Small intestine (tissue), 7 donors: ENCODE measurements at regions not wholly inside any gene's neighbourhood (a gene's known extent, or its start where the extent isn't known, plus 50 kb on each side); places are given as distances from the start of the nearest gene placed in this dataset.

Experiments used
- DNase-seq, 2 donors: peaks; one replicate each; pipeline versions ENCODE4 v3.0.0 to v3.0.0-alpha.2; 2013
- FAIRE-seq: peaks from 2 replicates; lab custom pipeline; 2012; peaks lifted over from hg19 to GRCh38; lab: Jason Lieb, UNC
- H3K27ac ChIP-seq, 3 donors: one replicate each; pipeline ENCODE4 v1.5.1; 2013; ENCODE audit warnings: low read length in 2 of 3, mild to moderate bottlenecking in 2 of 3, control low read depth in 1 of 3, inconsistent platforms in 1 of 3, low read depth in 1 of 3, moderate library complexity in 1 of 3
- H3K27me3 ChIP-seq, 3 donors: one replicate each; pipeline ENCODE4 v1.6.1; 2013; ENCODE audit warnings: low read length in 3 of 3, inconsistent platforms in 1 of 3; ENCODE audit not compliant: control insufficient read depth in 3 of 3, insufficient read depth in 3 of 3
- H3K36me3 ChIP-seq, 3 donors: one replicate each; pipeline ENCODE4 v1.6.1; 2013; ENCODE audit warnings: low read length in 3 of 3, inconsistent platforms in 1 of 3, low read depth in 1 of 3, mild to moderate bottlenecking in 1 of 3, moderate library complexity in 1 of 3; ENCODE audit not compliant: control insufficient read depth in 3 of 3, insufficient read depth in 2 of 3
- H3K4me1 ChIP-seq, 3 donors: one replicate each; pipeline ENCODE4 v1.6.1; 2013; ENCODE audit warnings: low read length in 2 of 3, inconsistent platforms in 1 of 3, low read depth in 1 of 3, mild to moderate bottlenecking in 1 of 3, moderate library complexity in 1 of 3; ENCODE audit not compliant: control insufficient read depth in 3 of 3, insufficient read depth in 2 of 3
- H3K4me3 ChIP-seq, 3 donors: one replicate each; pipeline ENCODE4 v1.5.1; 2013; ENCODE audit warnings: low read length in 3 of 3, control low read depth in 1 of 3, inconsistent platforms in 1 of 3, low read depth in 1 of 3, mild to moderate bottlenecking in 1 of 3, moderate library complexity in 1 of 3
- H3K9me3 ChIP-seq, 2 donors: one replicate each; pipeline ENCODE4 v1.6.1; 2013; ENCODE audit warnings: low read depth in 1 of 2, low read length in 1 of 2; ENCODE audit not compliant: control insufficient read depth in 2 of 2, insufficient read depth in 1 of 2
- WGBS, 3 donors: extraction: QIAGEN DNeasy Blood & Tissue Kit; methylation state at CpG; one replicate each; pipeline ENCODE4 v1.1.7; 2013; 5-methylcytosine and 5-hydroxymethylcytosine counted together
- donor health status: healthy with polysubstance abuse.
- donor health status: control.
- donor health status: control.
- donor health status: Bipolar disorder and iron deficiency.
- donor health status: healthy.

- FAIRE-seq, result no peak
- Histone ChIP-seq H3K27me3 (no peaks in the 10 kb centered on the region), H3K27ac (no peak overlapping the region), H3K4me1 (no peaks in the 10 kb centered on the region), H3K9me3 (no peaks in the 10 kb centered on the region), H3K36me3 (no peaks in the 10 kb centered on the region), H3K4me3 (no peak overlapping the region)
- DNase-seq, result no peak
Measured at GRCh38 chr18:38007026-38007425, 441.4 kb upstream of the CELF4 start.

DNA sequence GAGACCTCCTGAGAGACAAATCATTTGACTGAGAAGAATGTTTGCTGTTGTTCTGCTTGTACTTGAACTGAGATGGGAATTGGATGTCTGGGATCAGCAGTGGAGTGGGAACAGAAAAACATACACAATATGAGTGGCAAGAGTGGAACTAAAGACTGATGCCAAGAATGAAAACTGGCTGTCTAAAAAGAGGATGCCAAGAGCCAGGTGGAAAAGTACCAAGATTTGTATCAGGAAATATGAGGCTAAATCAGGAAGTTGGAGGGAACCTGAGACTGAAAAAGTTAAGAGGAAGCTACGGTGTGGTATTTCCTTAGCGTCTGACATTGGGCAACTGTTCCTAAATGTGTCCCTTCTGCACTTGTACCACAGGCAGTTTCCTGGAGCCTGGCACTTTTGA lies 440.9 kb upstream of the CELF4 start:
- no peak for DNase-seq
- Histone ChIP-seq H3K4me3 (no peak overlapping the region), H3K4me1 (no peaks in the 10 kb centered on the region), H3K27me3 (no peaks in the 10 kb centered on the region), H3K9me3 (no peaks in the 10 kb centered on the region), H3K36me3 (no peaks in the 10 kb centered on the region), H3K27ac (no peak overlapping the region)
- WGBS, 3 donors, result 51 to 67% (median 57%) methylated on average over 2 of the region's 2 CpGs
- no peak for FAIRE-seq

DNA sequence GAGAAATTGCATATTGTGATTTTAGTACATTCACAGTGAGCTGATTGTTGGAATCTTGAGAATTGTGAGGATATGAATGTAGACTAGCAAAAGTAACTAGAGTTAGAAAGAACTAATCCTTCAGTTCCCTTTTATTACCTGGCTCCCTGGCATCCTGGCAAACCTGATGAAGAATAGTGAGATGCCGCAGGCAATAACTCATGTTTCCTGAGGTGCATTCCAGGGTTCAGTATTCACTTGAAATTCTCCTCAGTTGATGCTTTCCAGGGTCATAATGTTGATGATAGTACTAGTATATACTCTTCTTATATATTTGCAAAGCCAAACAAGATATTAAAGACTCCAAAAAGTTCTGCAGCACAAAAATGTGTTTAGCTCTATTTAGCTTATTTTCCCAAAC lies 432.1 kb upstream of the CELF4 start:
- no peak overlapping the region for H3K27ac ChIP-seq
- no peak overlapping the region for H3K4me3 ChIP-seq
- DNase-seq, result no peak
- H3K4me1 ChIP-seq, result no peaks in the 10 kb centered on the region
- no peaks in the 10 kb centered on the region for H3K9me3 ChIP-seq
- no peaks in the 10 kb centered on the region for H3K36me3 ChIP-seq
- no peak for FAIRE-seq
- no peaks in the 10 kb centered on the region for H3K27me3 ChIP-seq
- WGBS, 3 donors, result 75 to 90% (median 89%) methylated on average over 1 of the region's 1 CpG

DNA sequence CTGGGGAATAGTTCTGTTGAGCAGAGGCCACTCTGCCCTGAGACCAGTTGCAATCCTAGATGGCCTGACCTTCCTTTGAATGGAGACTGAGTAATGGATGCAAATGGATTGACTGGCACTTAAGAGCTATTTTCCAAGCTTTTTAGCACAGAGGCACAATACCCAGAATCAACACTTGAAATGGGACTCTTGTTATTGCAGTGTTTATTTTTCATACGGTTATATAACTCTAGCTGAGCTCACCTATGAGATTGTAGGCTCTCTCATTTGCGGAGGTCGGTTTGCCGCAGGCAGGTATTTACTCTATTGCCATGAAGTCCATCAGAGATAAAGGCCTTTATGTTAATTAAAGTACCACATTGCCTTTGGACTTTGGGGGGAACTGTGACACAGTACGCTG lies 422.3 kb upstream of the CELF4 start:
- WGBS, 3 donors, result 33 to 64% (median 57%) methylated on average over 5 of the region's 5 CpGs
- no peak overlapping the region for H3K27ac ChIP-seq

GRCh38 chr18:37986665-37987064 lies 421.1 kb upstream of the CELF4 start:
- Histone ChIP-seq H3K27me3 (no peaks in the 10 kb centered on the region), H3K4me3 (no peak overlapping the region), H3K27ac (no peak overlapping the region), H3K9me3 (no peaks in the 10 kb centered on the region), H3K4me1 (no peaks in the 10 kb centered on the region), H3K36me3 (no peaks in the 10 kb centered on the region)
- no peak for DNase-seq
- FAIRE-seq, result no peak
- 68 to 84% (median 72%) methylated on average over 4 of the region's 4 CpGs for WGBS, 3 donors

More for the DNA sequence above, 422.3 kb upstream of the CELF4 start:
- FAIRE-seq (no peak), DNase-seq (no peak)
- Histone ChIP-seq H3K4me1 (no peaks in the 10 kb centered on the region), H3K9me3 (no peaks in the 10 kb centered on the region), H3K36me3 (no peaks in the 10 kb centered on the region), H3K4me3 (no peak overlapping the region), H3K27me3 (no peaks in the 10 kb centered on the region)

DNA sequence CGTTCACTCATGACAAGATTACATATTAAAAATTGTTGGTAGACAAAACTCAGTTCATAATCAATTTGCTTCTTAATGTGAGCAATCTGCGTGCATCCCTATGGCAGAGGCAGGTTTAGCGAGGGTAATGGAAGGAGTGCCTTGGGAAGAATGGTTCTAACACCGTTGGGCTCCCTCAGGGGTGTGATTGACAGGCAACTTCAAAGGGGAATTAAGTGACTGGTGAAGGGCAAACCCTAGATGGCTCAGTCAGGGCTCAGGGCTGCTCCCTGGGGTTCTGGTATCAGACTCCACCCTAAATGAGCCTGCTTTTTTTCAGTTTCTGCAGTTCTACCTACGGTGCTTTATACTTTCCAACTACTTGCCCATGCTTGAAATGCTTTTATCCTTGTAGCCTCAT lies 419.5 kb upstream of the CELF4 start:
- H3K27ac ChIP-seq, result no peak overlapping the region
- no peaks in the 10 kb centered on the region for H3K4me1 ChIP-seq
- no peak overlapping the region for H3K4me3 ChIP-seq
- 46 to 56% (median 49%) methylated on average over 5 of the region's 5 CpGs for WGBS, 3 donors
- H3K9me3 ChIP-seq, result no peaks in the 10 kb centered on the region
- no peaks in the 10 kb centered on the region for H3K36me3 ChIP-seq
- no peak for FAIRE-seq
- DNase-seq, result no peak
- H3K27me3 ChIP-seq, result no peaks in the 10 kb centered on the region

GRCh38 chr18:37980556-37980955 lies 415.0 kb upstream of the CELF4 start:
- no peak for DNase-seq
- Histone ChIP-seq H3K9me3 (no peaks in the 10 kb centered on the region), H3K4me1 (no peaks in the 10 kb centered on the region), H3K27ac (no peak overlapping the region), H3K36me3 (no peaks in the 10 kb centered on the region), H3K27me3 (no peaks in the 10 kb centered on the region), H3K4me3 (no peak overlapping the region)
- no peak for FAIRE-seq

GRCh38 chr18:37975446-37975845 lies 409.8 kb upstream of the CELF4 start:
- DNase-seq (no peak), FAIRE-seq (no peak)
- H3K27me3 ChIP-seq, result no peaks in the 10 kb centered on the region
- no peak overlapping the region for H3K27ac ChIP-seq
- H3K9me3 ChIP-seq, result peaks cover 0 to 6% of the 10 kb centered on the region in 2 donors
- no peak overlapping the region for H3K4me3 ChIP-seq
- WGBS, 3 donors, result 61 to 70% (median 65%) methylated on average over 1 of the region's 1 CpG
- H3K4me1 ChIP-seq, result no peaks in the 10 kb centered on the region
- H3K36me3 ChIP-seq, result no peaks in the 10 kb centered on the region

- Histone ChIP-seq H3K27ac (no peak overlapping the region), H3K4me3 (no peak overlapping the region), H3K9me3 (no peaks in the 10 kb centered on the region), H3K36me3 (no peaks in the 10 kb centered on the region), H3K27me3 (no peaks in the 10 kb centered on the region), H3K4me1 (no peaks in the 10 kb centered on the region)
- DNase-seq (no peak), FAIRE-seq (no peak)
- 57 to 73% (median 63%) methylated on average over 1 of the region's 1 CpG for WGBS, 3 donors
Measured at GRCh38 chr18:37967261-37967660, 401.7 kb upstream of the CELF4 start.
